GM23338 (cell line): ENCODE measurements at regions not wholly inside any gene's neighbourhood (a gene's known extent, or its start where the extent isn't known, plus 50 kb on each side); places are given as distances from the start of the nearest gene placed in this dataset.

Experiments
- ATAC-seq: fragments of 200-7000 bp; cut with Tn5 transposase; 3 replicates; pipeline ENCODE4 v1.9.1; 2020
- DNase-seq: peaks from one replicate; pipeline ENCODE4 v3.0.0-alpha.2; 2015; ENCODE audit warnings: low spot score
- H2AFZ ChIP-seq: fragments of 200-600 bp; sonication (generic); 2 replicates; pipeline ENCODE4 v1.8.0; 2016; ENCODE audit warnings: antibody characterized with exemption, mild to moderate bottlenecking, moderate library complexity
- H3F3A ChIP-seq: fragments of 200-600 bp; sonication (generic); replicated peaks from 2 replicates; pipeline ENCODE4 v1.8.0; 2017; ENCODE audit warnings: antibody characterized with exemption, mixed run types, low read depth
- H3K27ac ChIP-seq: fragments of 200-600 bp; sonication (generic); 2 replicates; pipeline ENCODE4 v1.6.1; 2016; ENCODE audit warnings: low read depth
- H3K27me3 ChIP-seq: fragments of 200-600 bp; sonication (generic); 2 replicates; pipeline ENCODE4 v1.8.0; 2016; ENCODE audit warnings: mild to moderate bottlenecking, mixed run types, moderate library complexity; ENCODE audit not compliant: insufficient read depth
- H3K36me3 ChIP-seq: fragments of 200-600 bp; sonication (generic); 2 replicates; pipeline ENCODE4 v1.8.0; 2016; ENCODE audit warnings: mild to moderate bottlenecking; ENCODE audit not compliant: insufficient read depth
- H3K4me1 ChIP-seq: fragments of 200-600 bp; sonication (generic); 2 replicates; pipeline ENCODE4 v1.8.0; 2016; ENCODE audit warnings: mild to moderate bottlenecking, moderate library complexity; ENCODE audit not compliant: insufficient read depth
- H3K4me2 ChIP-seq: fragments of 200-600 bp; sonication (generic); 2 replicates; pipeline ENCODE4 v1.7.1; 2017; ENCODE audit warnings: mixed run types
- H3K4me3 ChIP-seq: fragments of 200-600 bp; sonication (generic); 2 replicates; pipeline ENCODE4 v1.6.1; 2016; ENCODE audit warnings: mixed run types
- H3K79me2 ChIP-seq: fragments of 200-600 bp; sonication (generic); replicated peaks from 2 replicates; pipeline ENCODE4 v1.8.0; 2017; ENCODE audit warnings: mild to moderate bottlenecking; ENCODE audit not compliant: insufficient read depth
- H3K9me2 ChIP-seq: fragments of 200-600 bp; sonication (generic); 2 replicates; pipeline ENCODE4 v1.8.0; 2017; ENCODE audit not compliant: insufficient read depth
- H4K20me1 ChIP-seq: fragments of 200-600 bp; sonication (generic); replicated peaks from 2 replicates; pipeline ENCODE4 v1.8.0; 2017; ENCODE audit warnings: mild to moderate bottlenecking; ENCODE audit not compliant: insufficient read depth
- H3K27ac Mint-ChIP-seq: 2 replicates; pipeline ENCODE4 v1.8.0; 2020; ENCODE audit warnings: inconsistent platforms, mild to moderate bottlenecking, moderate library complexity, mixed read lengths
- H3K27me3 Mint-ChIP-seq: 3 replicates; pipeline ENCODE4 v1.8.0; 2022; ENCODE audit warnings: low read depth, mild to moderate bottlenecking, moderate library complexity, mixed read lengths, inconsistent platforms; ENCODE audit not compliant: insufficient read depth, poor library complexity
- H3K36me3 Mint-ChIP-seq: 3 replicates; pipeline ENCODE4 v1.8.0; 2021; ENCODE audit warnings: low read depth, mild to moderate bottlenecking, inconsistent platforms, moderate library complexity, mixed read lengths
- H3K4me1 Mint-ChIP-seq: 3 replicates; pipeline ENCODE4 v1.8.0; 2020; ENCODE audit warnings: mild to moderate bottlenecking, inconsistent platforms, mixed read lengths
- H3K4me3 Mint-ChIP-seq: 3 replicates; pipeline ENCODE4 v1.8.0; 2021; ENCODE audit warnings: moderate library complexity, mild to moderate bottlenecking, inconsistent platforms, mixed read lengths
- H3K9me3 Mint-ChIP-seq: 3 replicates; pipeline ENCODE4 v1.8.0; 2020; ENCODE audit warnings: moderate library complexity, mild to moderate bottlenecking, inconsistent platforms, mixed read lengths
- EZH2phosphoT487 ChIP-seq: fragments of 200-600 bp; sonication (generic); IDR thresholded peaks from one replicate; pipeline ENCODE4 v1.8.1; 2018; ENCODE audit warnings: antibody characterized with exemption; ENCODE audit not compliant: unreplicated experiment
- JUNB ChIP-seq: IDR thresholded peaks from one replicate; pipeline ENCODE4 v1.6.1; 2016; ENCODE audit warnings: antibody characterized with exemption; ENCODE audit not compliant: unreplicated experiment
- STAT1 ChIP-seq: IDR thresholded peaks from one replicate; pipeline ENCODE4 v1.6.1; 2016; ENCODE audit warnings: antibody characterized with exemption; ENCODE audit not compliant: unreplicated experiment
- TF ChIP-seq, protein P1 (sequence below): IDR thresholded peaks from one replicate; pipeline ENCODE4 v1.6.1; 2018; ENCODE audit warnings: antibody characterized with exemption; ENCODE audit not compliant: unreplicated experiment
- TF ChIP-seq, protein P2 (sequence below): fragments of 250-450 bp; sonication (Bioruptor Pico); IDR thresholded peaks from 2 replicates; pipeline ENCODE4 v1.5.0; 2020; ENCODE audit warnings: mild to moderate bottlenecking, moderate library complexity
- TF ChIP-seq, protein P3 (sequence below): IDR thresholded peaks from 2 replicates; pipeline ENCODE4 v1.6.1; 2016; ENCODE audit warnings: antibody characterized with exemption

DNA sequence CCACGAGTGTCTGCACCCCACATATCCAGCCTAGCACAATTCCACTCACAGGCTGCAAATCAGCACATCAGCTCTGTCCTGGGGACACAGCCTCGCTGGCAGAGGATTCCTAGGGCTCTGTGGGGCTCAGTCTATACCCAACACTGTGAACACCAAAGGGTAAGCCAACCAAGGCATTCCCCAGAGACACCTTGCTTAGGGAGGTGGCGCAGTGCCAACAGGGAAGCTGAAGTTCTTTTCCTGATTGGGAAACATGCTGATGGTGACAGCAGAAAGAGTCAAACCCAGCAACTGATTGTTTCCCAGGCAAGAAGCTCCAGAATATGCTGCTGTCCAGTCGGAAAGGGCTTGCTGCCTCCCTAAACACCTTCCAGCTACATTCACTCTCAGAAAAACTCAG lies 55.8 kb downstream of the TTC32 start:
- H3K4me2 ChIP-seq: no peak overlapping the region
- DNase-seq: no peak
- Mint-ChIP-seq H3K4me3 (no peak overlapping the region), H3K9me3 (peaks cover 7% of the 10 kb centered on the region; the same call in 1 of the 3 replicates), H3K4me1 (no peaks in the 10 kb centered on the region), H3K27ac (no peak overlapping the region), H3K36me3 (no peaks in the 10 kb centered on the region), H3K27me3 (peaks cover 2% of the 10 kb centered on the region)
- no peaks in the 10 kb centered on the region for H3K27me3 ChIP-seq
- H3F3A ChIP-seq: no peaks in the 10 kb centered on the region
- no peaks in the 10 kb centered on the region for H3K4me1 ChIP-seq
- no peak overlapping the region for H3K27ac ChIP-seq
- no peak overlapping the region for H2AFZ ChIP-seq
- no peaks in the 10 kb centered on the region for H3K36me3 ChIP-seq
- no peak overlapping the region for H3K4me3 ChIP-seq
- no peaks in the 10 kb centered on the region for H4K20me1 ChIP-seq
- H3K9me2 ChIP-seq: peaks cover 41% of the 10 kb centered on the region
- no peak for TF ChIP-seq STAT1
- TF ChIP-seq EZH2phosphoT487: no peak
- no peak for TF ChIP-seq JUNB
- TF ChIP-seq, protein P1, sequence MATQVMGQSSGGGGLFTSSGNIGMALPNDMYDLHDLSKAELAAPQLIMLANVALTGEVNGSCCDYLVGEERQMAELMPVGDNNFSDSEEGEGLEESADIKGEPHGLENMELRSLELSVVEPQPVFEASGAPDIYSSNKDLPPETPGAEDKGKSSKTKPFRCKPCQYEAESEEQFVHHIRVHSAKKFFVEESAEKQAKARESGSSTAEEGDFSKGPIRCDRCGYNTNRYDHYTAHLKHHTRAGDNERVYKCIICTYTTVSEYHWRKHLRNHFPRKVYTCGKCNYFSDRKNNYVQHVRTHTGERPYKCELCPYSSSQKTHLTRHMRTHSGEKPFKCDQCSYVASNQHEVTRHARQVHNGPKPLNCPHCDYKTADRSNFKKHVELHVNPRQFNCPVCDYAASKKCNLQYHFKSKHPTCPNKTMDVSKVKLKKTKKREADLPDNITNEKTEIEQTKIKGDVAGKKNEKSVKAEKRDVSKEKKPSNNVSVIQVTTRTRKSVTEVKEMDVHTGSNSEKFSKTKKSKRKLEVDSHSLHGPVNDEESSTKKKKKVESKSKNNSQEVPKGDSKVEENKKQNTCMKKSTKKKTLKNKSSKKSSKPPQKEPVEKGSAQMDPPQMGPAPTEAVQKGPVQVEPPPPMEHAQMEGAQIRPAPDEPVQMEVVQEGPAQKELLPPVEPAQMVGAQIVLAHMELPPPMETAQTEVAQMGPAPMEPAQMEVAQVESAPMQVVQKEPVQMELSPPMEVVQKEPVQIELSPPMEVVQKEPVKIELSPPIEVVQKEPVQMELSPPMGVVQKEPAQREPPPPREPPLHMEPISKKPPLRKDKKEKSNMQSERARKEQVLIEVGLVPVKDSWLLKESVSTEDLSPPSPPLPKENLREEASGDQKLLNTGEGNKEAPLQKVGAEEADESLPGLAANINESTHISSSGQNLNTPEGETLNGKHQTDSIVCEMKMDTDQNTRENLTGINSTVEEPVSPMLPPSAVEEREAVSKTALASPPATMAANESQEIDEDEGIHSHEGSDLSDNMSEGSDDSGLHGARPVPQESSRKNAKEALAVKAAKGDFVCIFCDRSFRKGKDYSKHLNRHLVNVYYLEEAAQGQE: no peak
- TF ChIP-seq, protein P2, sequence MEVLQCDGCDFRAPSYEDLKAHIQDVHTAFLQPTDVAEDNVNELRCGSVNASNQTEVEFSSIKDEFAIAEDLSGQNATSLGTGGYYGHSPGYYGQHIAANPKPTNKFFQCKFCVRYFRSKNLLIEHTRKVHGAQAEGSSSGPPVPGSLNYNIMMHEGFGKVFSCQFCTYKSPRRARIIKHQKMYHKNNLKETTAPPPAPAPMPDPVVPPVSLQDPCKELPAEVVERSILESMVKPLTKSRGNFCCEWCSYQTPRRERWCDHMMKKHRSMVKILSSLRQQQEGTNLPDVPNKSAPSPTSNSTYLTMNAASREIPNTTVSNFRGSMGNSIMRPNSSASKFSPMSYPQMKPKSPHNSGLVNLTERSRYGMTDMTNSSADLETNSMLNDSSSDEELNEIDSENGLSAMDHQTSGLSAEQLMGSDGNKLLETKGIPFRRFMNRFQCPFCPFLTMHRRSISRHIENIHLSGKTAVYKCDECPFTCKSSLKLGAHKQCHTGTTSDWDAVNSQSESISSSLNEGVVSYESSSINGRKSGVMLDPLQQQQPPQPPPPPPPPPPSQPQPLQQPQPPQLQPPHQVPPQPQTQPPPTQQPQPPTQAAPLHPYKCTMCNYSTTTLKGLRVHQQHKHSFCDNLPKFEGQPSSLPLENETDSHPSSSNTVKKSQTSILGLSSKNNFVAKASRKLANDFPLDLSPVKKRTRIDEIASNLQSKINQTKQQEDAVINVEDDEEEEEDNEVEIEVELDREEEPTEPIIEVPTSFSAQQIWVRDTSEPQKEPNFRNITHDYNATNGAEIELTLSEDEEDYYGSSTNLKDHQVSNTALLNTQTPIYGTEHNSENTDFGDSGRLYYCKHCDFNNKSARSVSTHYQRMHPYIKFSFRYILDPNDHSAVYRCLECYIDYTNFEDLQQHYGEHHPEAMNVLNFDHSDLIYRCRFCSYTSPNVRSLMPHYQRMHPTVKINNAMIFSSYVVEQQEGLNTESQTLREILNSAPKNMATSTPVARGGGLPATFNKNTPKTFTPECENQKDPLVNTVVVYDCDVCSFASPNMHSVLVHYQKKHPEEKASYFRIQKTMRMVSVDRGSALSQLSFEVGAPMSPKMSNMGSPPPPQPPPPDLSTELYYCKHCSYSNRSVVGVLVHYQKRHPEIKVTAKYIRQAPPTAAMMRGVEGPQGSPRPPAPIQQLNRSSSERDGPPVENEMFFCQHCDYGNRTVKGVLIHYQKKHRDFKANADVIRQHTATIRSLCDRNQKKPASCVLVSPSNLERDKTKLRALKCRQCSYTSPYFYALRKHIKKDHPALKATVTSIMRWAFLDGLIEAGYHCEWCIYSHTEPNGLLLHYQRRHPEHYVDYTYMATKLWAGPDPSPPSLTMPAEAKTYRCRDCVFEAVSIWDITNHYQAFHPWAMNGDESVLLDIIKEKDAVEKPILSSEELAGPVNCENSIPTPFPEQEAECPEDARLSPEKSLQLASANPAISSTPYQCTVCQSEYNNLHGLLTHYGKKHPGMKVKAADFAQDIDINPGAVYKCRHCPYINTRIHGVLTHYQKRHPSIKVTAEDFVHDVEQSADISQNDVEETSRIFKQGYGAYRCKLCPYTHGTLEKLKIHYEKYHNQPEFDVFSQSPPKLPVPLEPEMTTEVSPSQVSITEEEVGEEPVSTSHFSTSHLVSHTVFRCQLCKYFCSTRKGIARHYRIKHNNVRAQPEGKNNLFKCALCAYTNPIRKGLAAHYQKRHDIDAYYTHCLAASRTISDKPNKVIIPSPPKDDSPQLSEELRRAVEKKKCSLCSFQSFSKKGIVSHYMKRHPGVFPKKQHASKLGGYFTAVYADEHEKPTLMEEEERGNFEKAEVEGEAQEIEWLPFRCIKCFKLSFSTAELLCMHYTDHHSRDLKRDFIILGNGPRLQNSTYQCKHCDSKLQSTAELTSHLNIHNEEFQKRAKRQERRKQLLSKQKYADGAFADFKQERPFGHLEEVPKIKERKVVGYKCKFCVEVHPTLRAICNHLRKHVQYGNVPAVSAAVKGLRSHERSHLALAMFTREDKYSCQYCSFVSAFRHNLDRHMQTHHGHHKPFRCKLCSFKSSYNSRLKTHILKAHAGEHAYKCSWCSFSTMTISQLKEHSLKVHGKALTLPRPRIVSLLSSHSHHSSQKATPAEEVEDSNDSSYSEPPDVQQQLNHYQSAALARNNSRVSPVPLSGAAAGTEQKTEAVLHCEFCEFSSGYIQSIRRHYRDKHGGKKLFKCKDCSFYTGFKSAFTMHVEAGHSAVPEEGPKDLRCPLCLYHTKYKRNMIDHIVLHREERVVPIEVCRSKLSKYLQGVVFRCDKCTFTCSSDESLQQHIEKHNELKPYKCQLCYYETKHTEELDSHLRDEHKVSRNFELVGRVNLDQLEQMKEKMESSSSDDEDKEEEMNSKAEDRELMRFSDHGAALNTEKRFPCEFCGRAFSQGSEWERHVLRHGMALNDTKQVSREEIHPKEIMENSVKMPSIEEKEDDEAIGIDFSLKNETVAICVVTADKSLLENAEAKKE (CRISPR knock-in tag): no peak
- TF ChIP-seq, protein P3, sequence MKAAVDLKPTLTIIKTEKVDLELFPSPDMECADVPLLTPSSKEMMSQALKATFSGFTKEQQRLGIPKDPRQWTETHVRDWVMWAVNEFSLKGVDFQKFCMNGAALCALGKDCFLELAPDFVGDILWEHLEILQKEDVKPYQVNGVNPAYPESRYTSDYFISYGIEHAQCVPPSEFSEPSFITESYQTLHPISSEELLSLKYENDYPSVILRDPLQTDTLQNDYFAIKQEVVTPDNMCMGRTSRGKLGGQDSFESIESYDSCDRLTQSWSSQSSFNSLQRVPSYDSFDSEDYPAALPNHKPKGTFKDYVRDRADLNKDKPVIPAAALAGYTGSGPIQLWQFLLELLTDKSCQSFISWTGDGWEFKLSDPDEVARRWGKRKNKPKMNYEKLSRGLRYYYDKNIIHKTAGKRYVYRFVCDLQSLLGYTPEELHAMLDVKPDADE: no peak
- H3K79me2 ChIP-seq: no peaks in the 10 kb centered on the region
- no peak for ATAC-seq
